ENCODE measurements at regions not wholly inside any gene's neighbourhood (a gene's known extent, or its start where the extent isn't known, plus 50 kb on each side); places are given as distances from the start of the nearest gene placed in this dataset.

DNA sequence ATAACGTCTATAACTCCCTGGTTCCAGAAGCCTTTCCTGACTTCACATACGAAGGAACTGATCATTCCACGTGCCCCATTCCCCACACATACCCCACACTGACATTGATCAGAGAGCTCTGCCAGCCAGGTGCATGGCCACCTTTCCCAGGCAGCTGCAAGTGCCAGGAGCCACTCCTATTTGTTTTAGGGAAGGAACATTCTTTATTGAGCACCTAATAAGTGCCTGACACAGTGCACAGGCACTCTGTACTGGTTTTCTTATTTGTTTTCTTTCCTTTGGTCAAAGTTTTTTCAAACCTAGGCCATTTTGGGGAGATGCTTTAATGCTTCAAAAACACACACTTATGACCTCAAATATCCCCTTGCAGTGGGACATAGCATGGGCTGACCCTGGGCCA, 50.0 kb downstream of the PITPNM2 start:
- no peak for DNase-seq

DNA sequence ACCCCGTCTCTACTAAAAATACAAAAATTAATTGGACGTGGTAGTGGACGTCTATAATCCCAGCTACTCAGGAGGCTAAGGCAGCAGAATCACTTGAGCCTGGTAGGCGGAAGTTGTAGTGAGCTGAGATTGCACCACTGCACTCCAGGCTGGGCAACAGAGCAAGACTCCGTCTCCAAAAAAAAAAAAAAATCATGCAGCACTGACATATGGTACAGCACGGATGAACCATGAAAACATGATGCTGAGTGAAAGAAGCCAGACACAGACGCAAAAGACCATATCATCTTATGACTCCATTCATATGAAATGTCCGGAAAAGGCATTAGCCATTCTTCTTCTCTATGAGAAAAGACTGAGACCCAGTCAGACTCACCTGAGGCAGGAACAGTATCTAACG, 50.4 kb downstream of the PITPNM2 start:
- no peak for DNase-seq

DNA sequence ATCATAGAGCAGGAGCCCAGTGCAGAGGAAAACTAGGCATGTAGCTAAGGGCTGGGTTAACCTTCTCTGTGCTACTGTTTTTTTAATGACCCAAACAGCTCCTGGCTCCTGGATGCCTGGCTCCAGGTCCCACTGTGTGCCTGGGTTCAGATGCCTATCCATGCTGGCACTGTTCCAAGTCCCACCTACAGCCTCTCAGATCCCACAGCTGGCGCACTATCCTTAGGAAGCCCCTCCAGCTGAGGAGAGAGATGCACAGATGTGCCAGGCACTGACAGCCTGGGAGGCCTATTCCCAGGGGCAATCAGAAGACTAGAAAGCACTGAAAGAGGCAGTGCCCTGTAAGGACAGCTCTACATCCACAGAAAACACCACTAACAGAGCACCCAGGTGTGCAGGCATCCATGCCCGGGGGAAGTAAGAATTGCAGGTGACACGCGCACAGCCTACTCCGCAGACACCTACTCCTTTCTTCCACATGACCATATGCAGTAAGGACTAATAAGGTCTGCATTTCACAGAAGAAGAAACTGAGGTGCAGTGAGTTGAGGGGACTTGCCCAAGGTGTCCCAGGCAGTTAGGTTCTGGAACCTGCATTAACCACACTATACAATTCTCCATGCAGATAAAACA, 51.2 kb downstream of the PITPNM2 start:
- DNase-seq: no peak

DNA sequence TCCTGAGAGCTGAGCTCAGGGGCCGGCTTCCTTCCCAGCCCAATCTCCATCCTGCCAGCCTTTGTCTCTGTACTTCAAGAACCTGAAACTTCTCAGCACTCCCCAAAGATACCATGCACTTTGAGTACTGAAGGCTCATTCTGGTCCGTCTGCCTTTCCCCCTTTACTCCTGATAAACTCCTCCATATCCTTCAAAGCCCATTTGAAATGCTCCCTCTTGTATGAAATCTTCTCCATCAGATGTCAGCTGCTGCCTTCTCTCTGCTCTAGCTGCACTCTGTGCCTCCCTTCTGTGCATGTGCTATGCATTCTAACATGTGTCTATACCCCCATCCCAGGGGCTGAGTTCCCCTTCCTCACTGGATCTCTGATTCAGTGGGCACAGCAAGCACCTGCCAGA, 52.1 kb downstream of the PITPNM2 start:
- no peak for DNase-seq

DNA sequence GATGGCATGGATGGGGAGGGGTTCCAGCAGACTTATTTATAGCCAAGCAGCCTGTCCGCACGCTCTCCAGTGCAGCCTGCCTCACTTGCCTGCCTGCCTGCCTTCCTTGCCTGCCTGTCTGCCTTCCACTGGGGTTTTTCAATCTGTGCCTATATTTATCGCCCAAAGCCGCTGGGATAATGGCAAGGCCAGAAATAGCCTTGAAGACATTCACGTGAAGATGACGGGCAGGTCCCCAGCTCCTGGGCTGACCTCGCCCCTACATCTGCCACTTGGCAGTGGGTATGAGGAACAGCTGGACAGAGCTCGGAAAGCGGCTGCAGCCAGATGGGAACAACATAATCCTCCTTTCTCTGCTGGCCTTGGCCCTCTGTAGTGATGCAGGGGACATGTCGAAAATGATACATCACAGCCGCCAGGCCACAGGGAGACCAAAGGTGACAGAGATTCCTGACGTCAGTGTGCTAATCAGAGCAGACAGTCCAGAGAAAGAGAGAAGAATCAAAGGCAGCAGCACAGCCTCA, 53.3 kb downstream of the PITPNM2 start:
- DNase-seq: no peak

DNA sequence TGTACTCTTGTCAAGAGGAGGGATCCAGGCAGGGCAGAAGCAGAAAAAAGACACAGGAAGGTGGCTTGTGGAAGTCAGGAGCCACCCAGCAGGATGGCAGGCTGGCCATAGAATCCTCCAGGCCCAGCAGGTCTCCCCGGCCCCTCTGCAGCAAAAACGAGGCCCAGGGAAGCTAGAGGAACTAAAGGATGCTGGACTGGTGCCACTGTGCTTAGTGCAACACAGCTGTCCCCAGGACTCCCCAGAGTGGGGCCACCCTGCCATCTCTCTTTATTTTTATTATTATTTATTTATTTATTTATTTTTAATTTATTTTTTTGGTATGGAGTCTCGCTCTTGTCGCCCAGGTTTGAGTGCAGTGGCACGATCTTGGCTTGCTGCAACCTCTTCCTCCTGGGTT, 54.1 kb downstream of the PITPNM2 start:
- DNase-seq: no peak

DNA sequence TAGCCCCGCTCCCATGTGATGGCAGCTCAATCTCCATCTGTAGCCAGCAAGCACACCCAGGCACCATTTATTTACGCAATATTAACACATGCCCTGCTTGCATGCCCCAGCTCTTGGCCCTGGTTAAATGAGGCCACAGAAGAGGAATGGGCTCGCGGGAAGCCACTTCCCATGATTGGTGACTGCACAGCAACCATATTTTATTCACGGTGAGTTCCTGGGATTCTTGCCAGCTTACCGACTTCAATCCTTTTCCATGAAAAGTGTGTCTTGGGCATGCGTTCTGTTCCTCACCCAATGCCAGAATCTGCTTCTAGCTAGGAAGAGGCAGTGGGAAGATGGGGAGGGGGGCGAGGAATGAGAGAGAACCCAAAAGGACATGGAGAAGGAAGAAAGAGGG, 54.7 kb downstream of the PITPNM2 start:
- DNase-seq: no peak

DNA sequence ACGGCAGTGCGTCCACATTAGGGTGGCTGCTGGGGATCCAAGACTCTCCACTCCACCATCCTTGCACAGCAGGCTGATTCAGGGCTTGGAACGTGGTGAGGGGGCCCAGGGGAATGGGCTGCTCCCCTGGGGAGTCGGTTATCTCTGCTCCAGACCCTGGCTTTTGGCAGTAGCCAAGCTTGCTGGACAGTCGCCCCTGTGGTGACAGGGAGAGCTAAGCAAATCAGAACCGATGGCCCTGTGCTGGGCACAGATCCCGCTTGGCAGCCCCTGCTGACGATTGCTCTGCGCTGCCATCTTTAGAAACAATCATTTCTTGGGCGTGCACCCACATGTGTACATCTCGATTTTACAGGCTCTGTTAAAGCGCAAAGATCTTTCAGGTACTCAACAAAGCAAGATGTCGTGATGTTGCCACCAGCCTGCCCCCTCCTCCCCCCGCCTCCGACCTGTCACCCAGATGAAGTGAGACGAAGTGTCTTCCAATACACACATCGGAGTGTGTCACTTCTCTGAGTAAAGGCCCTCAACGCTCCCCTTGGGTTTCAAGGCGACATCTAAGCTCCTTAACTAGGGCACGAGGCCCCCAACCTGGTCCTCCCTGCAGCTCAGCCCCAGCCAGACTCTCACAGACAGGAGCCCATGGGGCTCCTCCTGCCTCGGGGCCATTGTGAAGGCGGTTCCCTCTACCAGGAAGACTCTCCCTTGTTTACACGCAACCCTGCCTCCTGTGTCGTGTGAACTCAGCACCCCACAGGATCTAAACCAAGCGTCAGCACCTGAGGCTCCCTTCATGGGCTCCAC, 55.6 kb downstream of the PITPNM2 start:
- no peak for DNase-seq

DNA sequence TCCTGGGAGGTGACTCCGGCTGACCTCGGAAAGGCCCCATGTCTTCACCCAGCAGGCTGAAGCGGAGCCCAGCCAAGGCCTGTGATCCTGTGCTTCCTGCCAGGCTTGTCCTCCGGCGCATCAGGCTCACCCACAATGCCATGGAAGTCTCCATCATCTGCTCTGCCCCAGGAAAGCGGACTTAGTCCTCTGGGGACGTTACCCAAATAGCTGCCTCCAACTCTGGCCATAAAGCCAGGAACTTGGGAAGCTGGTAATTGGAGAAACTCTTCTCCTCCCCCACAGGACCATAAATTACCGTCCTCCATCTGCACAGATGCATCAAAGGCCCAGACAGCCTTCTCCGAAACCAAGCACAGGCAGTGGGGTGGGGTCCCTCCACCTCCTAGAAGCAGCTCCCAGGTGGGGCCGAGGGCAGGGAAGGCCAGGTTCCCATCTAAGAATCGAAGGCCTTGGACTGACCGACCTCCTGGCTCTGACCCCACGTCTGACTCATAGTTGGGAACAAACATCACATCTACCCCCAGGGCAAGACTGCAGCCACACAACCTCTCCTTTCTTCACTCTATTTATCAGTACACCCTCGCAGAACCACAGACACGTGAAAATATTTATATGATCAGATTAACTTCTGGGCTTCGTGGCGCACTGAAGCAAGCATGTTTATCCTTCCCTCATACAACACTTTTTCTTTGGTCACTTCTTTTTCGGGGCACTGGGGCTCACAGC, 56.4 kb downstream of the PITPNM2 start:
- no peak for DNase-seq

DNA sequence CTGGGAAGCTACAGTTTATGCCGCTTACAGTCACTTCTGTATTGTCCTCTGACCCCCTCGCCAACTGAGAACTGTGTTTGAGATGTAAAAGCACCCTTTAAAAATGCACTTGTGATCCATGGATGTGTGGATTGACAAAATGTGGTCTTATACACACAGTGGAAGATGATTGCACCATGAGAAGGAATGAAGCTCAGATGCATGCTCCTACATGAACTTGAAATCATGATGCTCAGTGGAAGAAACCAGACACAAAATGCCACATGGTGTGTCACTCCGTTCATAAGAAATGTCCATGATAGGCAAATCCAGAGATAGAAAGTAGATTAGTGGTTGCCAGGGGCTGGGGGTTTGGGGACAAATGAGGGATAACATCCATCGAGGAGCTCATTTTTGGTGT, 58.0 kb downstream of the PITPNM2 start:
- no peak for DNase-seq

DNA sequence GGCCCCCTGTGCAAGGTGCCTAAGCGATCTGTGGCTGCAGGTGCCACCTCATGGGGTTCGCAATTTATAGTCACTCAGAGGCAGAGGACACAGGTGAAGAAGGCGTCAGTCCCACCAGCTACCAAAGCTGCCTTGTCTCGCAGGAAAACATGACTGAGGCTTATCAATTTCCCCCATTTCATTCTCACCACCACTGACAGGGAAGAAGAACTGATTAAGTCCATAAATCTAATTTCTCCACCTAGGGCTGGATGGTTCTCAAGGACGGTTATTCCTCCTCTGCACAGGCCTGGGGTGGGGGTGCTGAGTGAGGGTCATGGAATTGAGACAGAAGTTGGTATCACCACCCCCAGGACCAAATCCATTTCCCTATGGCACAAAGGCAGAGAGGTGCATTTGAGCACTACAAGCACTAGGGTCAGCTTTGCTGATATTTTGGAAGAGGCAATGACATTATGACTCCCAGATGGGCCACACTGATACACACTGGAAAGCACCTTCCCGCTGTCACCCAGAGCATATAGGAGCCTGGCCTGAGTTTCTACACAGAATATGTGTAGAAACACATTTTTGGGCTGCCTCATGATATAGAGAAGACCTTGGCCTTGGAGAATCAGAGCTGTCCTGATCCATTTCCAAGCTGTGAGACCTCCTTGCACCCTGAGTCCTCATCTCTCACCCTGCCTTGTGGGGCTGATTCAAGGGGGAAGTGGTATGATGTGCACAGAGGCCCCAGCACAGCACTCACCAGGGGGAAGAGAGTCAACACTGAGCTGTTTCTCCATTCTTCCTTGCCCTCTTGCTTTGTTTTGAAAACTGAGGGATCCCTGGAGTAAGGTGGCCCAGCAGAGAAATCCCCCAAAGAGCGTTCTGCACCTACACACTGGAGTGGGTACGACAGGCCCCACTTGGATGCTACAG, 59.4 kb downstream of the PITPNM2 start:
- no peak for DNase-seq

DNA sequence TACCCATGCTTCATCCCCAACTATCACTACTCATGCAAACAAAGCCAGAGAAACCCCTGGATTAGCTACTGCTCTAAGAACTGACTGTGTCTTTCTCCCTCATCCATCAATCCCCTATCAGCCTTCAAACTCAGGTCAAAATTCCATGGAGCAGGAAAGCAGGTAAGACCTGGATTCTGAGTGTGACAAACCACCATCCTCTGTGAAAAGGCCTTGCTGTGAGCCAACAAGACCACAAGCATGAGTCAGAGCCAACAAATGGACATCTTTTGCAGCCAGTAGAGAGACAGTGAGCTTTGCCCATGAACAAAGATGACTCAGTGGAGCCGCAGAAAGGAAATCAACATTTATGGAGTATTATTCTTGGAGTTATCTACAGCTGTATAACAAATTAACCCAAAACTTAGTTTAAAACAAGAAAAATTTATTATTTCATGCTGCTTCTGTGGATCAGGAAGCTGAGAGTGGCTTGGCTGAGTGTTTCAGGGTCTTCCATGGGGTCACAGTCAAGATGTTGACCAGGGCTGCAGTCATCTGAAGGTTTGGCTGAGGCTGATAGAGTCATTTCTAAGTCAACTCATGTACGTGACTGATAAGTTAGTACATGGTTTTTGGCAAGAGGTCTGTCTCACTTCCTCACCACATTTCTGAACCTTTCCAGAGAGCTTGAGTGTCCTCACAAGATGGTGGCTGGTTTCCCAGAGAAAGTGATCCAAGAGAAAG, 61.1 kb downstream of the PITPNM2 start:
- no peak for DNase-seq

DNA sequence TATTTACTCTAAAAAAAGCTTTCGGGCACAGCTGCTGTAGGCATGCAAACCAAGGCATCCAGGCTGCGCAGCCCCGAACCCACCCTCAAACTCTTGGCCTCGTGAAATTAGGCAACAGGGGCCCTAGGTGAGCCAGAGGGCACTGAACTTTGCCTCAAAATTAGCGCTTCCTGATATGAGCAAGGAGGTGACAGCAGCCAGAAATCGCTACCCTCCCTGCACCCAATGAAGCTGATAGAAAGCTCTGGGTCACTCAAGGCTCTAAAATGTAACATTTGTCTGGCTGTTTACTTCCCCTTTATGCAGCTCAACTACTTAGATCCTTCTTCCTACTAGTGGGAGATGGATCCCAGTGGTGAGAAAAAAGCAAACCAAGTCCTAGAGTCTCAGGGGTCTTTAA, 61.8 kb downstream of the PITPNM2 start:
- DNase-seq: no peak

DNA sequence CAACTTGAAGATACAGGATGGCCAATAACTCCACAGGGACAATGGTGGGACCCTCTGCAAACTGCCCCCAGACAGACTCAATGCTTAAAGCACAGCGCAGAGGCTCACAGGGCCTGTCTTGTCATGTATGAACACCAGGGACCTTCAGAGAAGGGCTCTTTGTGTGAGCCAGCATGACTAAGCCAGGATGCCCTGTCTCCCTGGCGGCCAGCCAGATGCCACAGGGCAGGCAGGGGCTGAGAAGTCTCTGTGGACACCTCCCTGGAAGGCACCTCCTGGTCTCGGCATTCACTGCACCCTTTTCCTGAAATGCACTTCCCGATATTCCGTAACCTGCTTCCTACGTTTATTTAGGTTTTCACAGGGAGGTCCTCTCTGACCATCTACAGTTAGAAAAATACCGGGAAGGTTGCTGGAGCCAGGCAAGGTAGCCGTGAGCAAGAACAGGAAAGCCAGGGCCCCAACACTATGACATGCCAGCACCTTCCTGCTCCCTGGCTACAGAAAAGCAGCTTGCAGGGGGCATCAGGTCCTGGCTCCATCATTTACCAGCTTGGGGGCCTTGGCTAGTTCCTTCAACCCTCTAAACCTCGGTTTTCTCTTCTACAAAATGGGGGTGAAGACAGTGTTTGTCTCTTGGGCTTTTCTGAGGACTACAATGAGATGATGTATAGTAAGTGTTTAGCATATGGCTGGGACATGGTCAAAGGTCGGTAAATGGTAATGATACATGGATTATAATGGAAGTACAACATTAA, 65.0 kb downstream of the PITPNM2 start:
- DNase-seq: no peak

DNA sequence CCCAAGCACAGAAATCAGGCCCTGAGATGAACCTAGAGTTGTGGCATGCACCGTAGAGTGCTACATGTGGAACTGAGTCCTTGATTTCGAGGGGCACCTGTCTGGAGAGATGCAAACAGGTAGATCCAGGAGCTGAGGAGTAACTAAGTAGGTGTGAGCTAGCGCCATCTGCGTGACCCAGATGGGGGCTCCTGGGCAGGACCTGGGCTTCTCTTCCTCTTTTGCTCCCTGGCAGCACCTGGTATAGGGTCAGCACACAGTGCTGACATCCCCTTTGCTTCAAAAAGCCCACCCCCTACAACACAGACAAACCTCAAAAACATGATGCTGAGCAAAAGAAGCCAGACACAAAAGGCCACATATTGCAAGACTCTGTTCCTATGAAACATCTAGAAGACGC, 65.8 kb downstream of the PITPNM2 start:
- no peak for DNase-seq

DNA sequence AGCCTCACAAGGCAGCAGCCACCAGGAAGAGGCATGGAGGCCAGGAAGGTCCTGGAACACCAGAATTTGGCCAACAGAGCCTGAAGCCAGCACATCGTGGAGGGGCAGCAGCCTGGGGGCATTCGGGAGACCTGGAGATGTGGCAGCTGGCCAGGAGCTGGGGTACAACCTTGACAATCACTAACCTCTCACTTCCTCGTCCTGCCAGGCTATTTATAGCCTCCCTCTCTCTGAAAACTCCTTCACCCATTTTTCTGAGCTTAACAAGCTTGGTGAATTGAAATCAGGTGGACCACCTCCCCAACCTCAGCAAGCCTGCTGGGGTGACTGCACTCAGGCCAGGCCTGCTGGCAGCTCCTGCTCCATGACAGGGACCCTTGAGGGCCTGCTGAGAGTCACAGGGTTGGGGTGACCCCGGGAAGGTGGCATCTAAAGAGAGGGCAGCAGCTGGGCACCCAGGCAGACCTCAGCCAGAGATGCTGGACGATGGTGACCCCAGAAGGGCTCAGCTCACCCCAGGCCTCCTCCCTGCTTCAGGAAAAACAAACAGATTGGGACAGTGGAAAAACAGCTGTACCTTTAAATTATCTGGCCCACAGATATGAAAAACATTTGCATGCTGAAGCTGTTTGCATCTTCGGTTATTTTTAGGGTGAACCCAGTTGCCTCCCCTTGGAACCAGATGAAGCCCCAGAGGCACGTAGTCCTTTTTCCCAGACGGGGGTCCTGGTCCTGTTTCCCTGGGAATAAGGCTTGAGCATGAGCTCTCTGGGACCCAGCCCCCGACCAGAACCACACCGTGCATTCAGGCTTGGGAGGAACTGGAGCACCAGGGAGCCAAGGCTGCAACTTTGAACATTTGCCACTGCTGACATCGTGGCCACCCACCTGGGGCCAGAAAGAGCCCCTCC, 67.0 kb downstream of the PITPNM2 start:
- no peak for DNase-seq

DNA sequence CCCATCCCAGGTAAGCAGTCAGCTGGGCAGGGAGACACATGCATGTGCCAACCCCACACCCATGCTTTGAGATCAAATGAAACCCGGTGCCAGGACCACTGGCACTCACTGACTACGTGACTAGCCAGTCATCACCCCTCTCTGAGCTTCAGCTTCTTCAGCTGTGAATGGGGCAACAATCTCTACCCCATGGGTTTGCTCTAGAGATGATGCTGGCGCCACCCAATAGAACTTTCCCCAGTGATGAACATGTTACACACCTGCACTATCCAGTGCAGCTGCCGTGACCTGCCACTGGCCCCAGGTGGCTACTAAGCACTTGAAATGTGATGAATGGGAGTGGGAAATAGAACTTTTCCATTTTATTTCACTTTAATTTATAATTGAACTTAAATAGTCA, 70.3 kb downstream of the PITPNM2 start:
- no peak for DNase-seq

DNA sequence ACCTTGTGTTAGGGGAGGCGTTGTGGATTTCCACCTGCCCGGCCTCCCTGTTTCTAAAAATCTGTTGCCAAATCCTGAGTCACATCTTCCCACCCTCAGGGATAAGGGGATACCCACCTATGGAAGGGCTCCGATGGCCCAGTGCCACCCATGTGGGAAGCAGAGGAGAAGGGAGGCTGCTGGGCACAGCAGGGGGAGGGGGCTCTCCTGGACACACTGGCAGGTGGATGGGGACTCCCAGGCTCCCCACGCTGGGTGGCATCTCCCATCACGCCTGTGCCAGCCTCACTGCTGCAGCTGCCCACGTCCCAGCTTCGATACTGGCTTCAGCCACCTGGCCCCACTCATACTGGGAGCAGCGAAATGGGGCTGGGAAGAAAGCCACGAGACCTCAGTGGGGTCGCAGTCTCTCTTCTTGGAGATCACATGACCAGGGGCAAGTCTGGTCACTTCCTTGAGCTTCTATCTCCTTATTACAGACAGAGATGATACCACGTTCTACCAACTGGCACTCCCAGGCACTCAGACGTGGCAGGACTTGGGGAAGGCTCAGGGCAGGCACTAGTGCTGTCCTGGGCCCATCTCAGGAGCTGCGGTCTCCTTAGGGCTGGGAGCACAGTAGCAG, 72.2 kb downstream of the PITPNM2 start:
- DNase-seq: no peak

DNA sequence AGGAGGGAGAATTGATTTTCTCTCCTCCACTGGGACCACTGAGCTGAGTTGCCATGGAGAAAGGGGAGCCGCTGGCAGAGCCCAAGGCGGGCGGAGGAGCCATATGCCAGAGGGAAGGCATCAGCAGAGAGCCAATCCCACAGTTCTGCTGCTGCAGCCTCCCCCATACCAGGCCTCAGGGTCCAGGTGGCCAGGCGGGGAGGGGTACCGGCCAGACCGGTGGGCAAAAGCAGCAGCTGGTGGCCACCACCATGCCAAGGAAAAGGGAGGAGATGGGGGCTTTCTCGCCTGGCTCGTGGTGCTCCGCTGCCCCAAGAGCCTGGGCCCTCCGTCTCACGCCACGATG, 72.8 kb downstream of the PITPNM2 start:
- no peak for DNase-seq
